HG02938 (cell line): ENCODE measurements at regions not wholly inside any gene's neighbourhood (a gene's known extent, or its start where the extent isn't known, plus 50 kb on each side); places are given as distances from the start of the nearest gene placed in this dataset.

Source experiments
- ATAC-seq: cut with Tn5 transposase; IDR thresholded peaks from one replicate; pipeline ENCODE4 v1.9.1; 2021; ENCODE audit warnings: mild to moderate bottlenecking, moderate library complexity; ENCODE audit not compliant: unreplicated experiment

DNA sequence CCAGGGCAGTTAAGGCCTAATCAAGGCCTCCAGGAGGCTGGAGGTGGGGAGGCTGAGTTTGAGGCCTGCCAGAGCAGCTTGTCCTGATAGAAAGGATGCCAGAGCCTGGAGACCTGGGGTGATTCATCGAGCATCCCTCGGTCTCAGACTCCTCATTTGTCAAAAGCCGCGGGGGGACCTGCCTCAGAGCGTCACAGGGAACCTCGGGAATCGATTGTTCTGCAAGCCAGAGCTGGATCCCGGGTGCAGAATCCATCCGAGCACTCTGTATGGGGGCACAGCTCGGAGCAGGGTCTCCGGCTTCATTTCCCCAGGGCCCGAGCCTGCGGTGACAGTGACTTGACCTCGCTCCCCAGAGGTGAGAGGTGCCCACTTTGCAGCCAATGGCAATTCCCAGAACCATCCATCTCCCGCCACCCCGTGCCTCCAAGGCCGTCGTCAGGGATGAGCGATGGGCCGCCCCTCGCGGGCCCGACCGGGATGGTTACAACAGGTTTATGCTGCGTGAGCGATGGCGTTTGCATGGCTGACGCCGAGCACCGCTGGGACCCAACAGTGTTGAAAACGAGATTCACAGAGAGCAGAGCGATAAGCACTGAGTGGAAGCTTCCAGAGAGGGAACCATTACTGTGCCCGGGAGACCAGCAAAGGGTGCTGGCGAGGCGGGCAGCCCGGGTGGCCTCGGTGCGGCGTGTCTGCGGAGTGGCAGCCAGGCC is 117.1 kb upstream of the GSE1 start:
- no peak for ATAC-seq

DNA sequence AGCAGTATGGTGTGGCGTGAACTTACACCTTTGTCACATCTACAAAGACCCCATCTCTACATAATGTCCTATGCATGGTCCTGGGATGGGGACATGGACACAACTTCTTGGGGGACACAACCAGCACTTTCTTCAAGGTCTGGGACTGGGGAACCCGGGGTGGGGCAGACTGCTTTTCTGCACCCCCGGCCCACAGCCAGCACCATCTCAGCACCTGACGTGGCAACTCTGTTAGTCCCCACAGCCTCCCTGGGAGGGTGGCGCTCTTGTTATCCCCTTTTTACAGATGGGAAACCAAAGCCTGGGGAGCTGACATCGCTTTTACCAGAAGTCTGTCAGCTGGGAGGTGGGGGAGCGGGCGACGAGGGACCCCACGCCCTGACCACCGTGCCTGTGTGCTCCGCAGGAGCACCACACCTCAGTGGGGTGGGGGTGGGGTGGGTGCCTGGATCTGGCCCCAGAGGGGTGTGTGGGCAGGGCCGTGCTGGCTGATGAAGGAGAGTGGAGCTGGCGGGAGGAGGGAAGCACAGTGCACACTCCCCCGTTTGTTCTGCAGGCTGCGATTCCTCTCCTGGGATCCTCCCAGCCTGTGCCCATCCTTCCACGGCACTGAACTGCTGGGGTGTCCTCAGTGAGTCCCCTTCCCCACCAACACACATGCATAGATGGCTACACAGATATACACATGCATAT is 115.4 kb upstream of the GSE1 start:
- no peak for ATAC-seq

DNA sequence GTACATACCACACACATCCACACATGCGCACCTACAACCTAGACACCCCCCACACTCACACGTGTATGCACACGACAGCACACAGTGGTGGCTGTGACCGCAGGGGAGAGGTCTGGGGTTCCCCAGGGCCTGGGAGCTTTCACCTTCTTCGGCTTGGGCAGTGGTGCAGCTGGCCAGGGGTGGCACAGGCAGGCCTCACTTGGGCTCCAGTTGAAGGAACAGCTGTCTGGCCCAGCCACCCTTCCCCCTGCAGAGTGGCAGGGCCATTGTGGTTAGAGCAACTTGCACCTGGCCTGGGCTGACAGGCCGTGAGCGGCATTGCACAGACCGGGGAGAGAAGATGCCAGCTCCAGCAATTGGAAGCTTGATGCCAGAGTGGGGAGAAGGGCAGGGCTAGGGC is 114.5 kb upstream of the GSE1 start:
- no peak for ATAC-seq

DNA sequence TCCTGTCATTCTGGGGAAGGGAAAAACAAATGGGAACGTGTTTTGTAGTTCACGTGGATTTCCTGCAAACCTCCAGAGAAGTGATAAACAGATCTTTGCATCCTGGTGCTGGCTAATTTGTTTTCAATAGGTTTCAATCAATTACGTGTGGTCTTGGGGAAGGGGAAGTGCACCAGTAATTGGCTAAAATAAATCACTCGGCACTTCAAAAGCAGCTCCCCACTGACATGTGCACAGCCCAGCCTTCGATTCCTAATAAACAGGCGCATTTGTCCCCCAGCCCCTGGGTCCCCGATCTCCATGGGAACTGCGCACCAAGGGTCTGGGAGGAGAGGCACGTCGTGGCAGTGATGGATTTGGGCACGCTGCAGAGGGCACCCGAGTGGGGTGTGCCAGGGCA is 112.9 kb upstream of the GSE1 start:
- ATAC-seq: no peak

DNA sequence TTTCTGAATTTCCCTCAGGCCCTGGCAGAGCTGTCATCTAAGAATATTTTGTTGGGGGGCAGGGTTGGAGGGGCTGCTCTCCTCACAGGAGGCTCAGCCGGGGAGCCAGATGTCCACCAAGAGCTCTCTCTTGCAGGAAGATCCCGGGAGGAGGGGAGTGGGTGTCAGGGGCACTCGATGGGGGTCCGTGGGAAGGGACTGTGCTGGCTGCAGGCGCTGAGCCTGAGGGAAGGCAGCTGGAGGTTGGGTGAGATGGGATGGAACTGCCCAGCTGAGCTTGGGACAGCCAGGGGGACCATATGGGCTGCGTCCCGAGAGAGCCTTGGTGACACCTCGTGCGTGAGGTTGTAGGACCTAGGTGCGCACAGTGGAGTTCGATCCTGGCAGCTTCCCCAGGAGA is 111.2 kb upstream of the GSE1 start:
- no peak for ATAC-seq

DNA sequence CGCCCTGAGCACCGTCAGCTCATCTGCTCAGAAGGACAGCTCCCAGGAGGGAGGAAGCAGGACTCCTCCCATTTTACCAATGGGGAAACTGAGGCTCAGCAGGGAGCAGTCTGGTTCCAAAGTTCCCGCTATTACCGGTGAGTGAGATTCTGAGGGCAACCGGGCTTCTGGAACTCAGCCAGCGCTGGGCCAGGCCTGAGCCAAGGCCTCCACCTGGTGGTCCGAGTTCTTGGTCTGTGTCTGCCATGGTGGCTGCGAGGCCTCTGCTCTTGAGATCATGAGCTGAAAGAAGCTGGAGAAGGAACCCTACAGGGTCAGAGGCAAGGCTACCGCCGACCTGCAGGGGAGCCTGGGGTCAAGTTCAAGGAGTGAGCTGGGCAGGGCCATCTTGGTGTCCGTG is 110.8 kb upstream of the GSE1 start:
- ATAC-seq: no peak

DNA sequence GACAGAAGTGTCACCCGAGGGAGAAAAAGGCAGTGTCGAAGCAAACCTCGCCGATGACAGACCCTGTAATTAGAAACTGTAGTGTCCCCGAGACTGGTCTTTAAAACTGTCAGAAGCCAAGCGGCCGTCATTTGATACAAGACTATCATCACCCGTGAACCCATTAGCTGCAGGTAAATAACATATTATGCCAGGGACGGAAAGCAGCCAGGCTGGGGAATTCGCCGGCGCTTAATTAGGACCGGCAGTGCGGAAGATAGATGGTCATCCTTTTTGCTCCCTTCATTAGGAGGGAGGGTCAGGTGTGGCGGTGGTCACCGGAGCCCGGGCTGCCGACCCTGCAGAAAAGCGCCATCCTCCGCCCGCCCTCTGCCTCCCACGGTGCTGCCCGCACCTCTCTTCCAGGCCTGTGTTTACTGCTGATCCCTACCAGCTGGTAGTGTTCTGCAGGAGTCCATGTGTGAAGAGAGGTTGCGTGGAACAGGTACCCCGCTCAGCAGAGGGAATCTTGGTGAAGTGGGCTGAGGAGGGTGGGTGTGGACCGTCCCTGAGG is 109.4 kb upstream of the GSE1 start:
- no peak for ATAC-seq

DNA sequence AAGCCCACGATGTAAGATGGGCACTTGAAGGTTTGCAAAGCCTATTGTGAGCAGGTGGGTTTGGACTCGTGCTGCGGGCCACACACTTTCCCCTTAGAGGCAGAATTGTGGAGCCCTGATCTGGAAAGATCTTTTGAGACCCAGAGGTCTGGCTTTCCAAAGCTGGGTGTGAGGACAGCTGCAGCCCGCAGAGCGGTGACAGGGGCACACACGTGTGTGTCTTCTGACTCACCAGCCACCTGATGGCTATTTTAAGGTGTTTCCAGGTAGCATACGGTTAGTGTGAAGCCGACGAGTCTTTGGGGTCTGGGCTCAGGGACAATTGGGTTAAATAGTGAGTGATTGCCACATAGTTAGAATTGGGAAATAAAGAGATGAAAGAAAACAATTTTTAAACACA is 108.9 kb upstream of the GSE1 start:
- ATAC-seq: no peak

DNA sequence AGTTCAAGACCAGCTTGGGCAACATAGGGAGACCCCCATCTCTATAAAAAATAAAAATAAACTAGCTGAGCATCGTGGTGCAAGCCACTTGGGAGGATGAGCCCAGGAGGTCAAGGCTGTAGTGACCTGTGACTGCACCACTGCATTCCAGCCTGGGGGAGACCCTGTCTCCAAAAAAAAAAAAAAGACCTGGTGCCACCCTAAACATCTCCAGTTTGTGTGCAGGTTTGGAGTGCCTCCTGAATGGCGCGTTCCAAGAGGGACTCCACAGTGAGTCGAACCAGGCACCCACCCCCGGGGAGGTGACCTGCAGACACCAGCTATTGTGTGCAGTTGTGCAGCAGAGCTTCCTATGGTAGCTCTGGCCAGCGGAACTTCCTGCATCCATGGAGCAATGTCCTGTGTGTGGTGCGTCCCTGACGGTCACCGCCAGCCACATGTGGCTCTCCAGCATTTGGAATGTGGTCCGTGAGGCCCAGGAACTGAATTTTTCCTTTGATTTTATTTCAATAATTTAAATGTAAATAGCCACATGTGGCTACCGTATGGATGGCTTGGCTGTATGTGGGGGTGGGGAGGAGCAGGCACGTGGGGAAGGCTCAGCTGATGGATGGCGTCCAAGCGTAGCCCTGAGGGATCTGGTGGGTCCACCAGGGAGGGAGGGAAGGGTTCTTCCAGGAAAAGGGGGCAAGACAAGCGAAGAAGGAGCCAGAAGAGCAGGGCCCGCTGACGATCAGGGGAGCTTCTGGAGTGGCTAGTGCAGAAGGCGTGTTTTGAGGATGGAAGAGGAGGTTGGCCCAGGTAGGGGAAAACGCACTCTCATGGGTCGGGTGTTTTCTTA is 107.1 kb upstream of the GSE1 start:
- no peak for ATAC-seq

DNA sequence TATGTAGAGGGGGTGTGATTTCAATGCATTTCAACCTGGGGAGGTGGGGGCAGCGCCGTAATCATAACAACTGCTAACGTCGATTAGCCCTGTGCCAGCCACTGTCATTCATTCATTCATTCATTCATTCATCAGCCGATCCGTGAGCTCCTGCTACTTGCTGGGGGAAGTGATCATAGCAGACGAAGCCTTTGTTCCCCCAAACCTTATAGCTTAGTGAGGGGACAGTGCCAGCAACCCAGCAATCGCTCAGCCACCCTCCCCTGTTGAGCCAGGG is 106.5 kb upstream of the GSE1 start:
- ATAC-seq: no peak

DNA sequence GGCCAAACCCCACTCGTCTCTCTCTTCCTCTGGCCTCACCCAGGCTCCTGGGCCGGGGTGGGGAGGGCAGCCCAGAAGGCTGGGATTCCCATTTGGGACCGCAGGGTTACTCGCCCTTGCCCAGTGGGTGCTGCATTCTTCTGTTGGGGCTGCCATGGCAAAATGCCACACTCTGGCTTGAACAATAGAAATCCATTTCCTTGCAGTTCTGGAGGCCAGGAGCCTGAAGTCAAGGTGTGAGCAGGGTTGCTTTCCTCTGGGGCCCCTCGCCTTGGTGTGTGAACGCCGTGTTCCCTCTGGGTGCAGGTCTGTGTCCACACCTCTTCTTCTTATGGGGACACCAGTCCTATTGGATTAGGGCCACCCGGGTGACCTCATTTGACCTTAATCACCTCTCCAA is 105.8 kb upstream of the GSE1 start:
- no peak for ATAC-seq

DNA sequence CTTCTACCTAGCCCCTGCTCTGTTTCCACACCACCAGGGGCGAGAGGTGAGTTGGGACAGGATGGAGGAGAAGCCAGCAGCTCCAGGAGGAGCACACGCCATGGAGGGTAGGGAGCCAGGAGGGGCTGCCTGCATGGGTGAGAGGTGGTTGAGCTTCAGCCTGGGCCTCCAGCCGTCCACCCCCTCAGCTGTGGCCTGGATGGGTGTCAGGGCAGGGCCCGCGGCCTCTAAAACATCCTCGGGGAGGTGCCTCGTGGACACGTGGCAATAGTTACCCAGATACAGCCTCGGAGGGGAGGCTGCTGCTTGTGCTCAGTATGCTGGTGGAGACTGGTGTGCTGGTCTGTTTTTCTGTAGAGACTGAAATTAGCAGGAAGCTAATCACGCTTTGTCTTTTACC is 104.7 kb upstream of the GSE1 start:
- no peak for ATAC-seq

DNA sequence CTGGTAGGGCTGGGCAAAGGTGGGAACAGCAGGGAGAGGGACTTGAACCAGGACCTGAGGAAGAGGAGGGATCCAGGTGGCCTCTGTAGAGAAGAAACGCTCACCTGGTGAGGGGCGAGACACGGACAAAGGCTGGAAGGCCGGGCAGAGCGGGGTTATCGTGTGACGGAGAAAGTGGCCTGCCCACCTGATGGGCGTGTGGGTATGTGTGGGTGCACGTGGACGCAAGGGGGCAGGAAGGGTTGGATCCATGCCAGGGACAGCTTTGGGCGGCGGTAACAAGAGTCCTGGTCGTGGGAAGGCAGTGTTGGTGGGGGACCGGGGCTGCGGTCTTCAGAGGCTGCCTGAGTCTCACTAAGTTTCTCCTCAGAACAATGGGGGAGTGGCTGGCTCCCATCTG is 104.1 kb upstream of the GSE1 start:
- ATAC-seq: no peak

DNA sequence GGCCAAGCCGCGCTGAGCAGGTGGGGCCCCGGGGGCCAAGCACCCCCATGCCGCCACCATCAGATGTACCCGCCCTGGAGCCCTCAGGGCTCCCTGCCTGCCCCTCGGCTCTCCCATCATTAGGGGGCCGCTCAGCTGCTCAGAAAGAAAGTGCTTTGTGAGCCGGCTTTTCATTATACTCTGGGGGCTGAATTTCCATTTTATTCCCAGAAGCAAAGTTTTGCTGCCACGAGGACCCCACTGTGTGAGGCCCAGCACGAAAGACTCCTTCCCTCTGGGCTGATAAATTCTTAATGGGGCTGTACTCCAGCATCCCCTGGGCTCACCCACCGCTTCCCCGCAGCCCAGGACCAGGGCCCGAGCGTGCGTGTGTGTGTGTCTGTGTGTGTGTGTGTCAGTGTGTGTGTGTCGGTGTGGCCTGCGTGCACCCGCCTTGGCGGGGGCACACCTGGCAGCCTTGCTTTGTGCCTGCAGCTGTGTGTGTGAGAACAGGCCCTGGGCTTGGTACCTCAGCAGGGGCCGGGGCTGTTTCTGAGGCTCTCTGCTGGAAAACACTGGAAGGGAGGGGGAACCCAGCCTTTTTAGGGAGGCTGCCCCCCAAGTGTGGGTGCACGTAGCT is 103.0 kb upstream of the GSE1 start:
- no peak for ATAC-seq

DNA sequence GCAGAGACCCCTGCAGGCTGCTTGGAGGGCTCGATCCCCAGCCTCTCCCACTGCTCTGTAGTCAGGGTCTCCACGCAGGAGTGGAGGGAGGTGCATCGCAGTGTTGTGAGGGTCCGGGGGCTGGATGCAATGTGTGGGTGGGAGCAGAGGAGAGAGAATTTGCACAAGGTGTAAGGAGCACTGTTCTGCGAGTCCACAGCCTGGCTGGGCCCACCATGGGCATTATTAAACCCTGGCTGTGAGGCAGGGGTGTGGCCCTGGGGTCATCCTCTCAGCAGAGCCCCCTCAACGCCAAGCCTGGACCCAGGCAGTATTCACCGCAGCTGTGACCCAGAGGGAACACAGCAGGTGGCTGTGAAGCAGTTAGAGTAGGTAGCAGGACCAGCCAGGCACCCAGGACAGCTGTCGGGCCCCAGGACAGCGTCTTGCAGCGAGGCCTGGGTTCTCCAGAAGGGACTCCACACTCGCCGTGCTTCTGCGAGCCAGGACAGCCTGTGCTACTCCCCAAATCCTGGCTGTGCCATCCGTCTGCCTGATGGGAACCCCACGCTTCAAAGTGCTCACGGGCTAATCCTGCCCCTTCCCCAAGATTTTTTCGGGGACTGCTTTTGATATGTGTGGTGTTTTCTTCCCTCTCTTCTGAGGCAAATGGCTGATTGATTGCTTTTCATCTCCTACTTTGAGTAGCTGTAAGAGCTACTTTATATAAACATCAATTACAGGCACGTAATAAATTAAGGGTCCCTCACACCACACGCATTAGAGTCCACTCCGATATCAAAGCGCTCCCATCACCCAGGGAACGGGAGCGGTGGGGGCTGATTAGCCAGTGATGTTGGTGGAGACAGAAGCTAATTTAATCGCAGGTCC is 100.9 kb upstream of the GSE1 start:
- no peak for ATAC-seq

DNA sequence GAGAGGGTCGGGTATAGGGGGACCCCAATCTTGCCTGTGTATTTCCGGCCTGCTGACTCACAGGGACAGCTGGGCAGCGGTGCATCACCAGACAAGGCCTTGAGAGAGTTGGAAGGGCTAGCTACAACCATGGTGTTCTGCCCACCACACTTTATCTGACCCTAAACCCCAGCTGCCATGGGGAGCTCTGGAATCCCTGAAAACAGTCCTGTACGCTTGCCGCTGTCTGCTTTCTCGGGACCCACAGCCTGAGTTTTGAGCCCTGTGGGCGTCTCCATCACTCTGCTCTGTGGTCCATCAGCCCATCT is 100.4 kb upstream of the GSE1 start:
- ATAC-seq: no peak

DNA sequence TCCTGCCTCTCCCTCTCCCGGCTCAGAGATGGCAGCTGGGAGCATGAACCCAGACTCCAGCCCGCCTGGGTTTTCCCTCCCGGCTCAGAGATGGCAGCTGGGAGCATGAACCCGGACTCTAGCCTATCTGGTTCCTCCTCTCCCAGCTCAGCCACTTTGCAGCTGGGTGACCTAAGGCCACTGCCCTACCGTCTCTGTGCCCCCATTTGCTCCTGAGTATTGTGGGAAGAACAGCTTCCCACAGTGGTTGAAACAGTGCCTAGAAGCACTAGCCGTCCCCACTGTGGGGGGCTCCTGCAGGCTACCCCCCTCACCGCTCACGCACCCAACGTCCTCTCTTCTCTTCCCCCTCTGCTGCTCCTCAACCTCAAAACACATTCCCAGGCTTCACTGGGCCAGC is 99.9 kb upstream of the GSE1 start:
- no peak for ATAC-seq

DNA sequence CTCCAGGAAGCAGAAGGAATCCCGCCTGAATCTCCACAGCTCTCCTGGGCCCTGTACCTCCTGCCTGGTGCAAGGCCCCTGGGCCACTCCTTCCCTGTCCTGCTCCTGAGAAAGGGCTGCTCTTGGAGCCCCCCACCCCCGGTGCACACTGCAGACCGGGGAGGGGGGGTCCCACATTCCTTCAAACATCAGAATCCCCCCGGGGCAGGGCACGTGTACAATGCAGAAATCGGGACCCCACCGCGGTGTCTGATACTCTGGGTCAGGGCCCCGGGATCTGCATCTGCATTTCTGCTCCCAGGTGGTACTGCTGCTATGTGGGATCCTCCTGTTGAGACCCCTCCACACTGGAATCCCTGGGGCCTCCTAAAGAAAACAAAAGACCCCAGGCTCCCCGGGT is 99.5 kb upstream of the GSE1 start:
- no peak for ATAC-seq

DNA sequence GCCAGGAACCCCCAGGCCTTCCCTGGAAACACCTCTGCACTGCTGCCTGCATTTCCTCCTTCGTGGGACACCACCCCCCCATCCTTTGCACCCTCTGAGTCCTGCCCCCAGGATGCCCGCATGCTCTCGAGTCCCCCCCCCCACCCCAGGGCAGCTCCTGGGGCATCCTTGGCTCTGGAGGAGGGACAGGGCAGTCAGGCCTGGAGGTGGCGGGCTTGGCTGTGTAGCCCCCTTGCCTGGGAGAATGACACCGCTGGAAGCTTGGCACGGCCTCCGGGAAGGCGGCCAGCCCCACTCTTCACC is 98.9 kb upstream of the GSE1 start:
- no peak for ATAC-seq

DNA sequence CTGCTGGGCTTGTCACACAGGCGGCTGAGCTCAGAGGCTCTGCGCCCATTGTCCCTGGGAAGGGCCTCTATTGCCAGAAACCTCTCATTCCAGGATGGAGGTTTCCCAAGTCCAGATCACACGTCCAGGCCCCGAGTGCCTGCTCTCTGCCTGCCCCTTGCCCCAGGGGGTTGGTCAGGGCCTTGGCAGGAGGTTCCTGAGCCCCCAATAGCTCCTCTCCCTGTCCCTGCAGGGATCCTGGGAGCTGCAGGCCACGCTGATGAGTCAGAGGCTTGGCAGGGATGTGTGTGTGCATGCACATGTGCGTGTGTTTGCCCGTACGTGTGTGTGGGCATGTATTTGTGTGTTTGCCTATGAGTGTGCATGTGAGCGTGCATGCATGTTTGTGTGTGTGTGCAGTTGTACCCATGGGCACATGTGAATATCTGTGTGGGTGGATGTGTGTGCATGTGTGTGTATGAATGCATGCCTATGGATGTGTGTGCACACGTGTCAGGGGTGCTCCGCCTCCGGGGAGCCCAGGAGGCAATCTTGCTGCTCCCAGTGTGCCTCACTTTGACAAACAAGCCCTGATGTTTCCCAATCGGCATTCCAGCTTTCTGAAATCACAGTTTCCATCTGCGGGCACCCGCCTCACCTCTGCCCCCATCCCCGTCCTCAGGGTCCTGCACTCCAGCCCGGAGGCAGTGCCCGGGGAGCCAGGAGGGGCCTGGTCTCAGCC is 98.4 kb upstream of the GSE1 start:
- ATAC-seq: no peak
